Right atrium auricular region (tissue), 2 donors: ENCODE measurements at regions not wholly inside any gene's neighbourhood (a gene's known extent, or its start where the extent isn't known, plus 50 kb on each side); places are given as distances from the start of the nearest gene placed in this dataset.

ENCODE experiments used
- DNase-seq: peaks from one replicate; pipeline ENCODE4 v3.0.0-alpha.2; 2019; ENCODE audit warnings: low spot score
- H3K27ac ChIP-seq, 2 donors: fragments of 200-600 bp; sonication (generic); 1 replicate in 1 of 2; 2 replicates in 1 of 2; pipeline ENCODE4 v1.5.1; 2016 to 2019
- H3K27me3 ChIP-seq, 2 donors: fragments of 200-600 bp; sonication (generic); one replicate each; pipeline versions ENCODE4 v1.5.1 to v1.6.0; 2017 to 2019
- H3K36me3 ChIP-seq: fragments of 200-600 bp; sonication (generic); one replicate; pipeline ENCODE4 v1.5.1; 2016
- H3K4me1 ChIP-seq, 2 donors: fragments of 200-600 bp; sonication (generic); one replicate each; pipeline versions ENCODE4 v1.5.1 to v1.6.0; 2017 to 2019
- H3K4me3 ChIP-seq, 2 donors: fragments of 200-600 bp; sonication (generic); 1 replicate in 1 of 2; 2 replicates in 1 of 2; pipeline ENCODE4 v1.5.1; 2017 to 2019; ENCODE audit warnings: mild to moderate bottlenecking in 1 of 2, moderate library complexity in 1 of 2
- H3K9me3 ChIP-seq, 2 donors: fragments of 200-600 bp; sonication (generic); one replicate each; pipeline ENCODE4 v1.5.1; 2019
- CTCF ChIP-seq, 2 donors: fragments of 200-600 bp; sonication (generic); IDR thresholded peaks; one replicate each; pipeline ENCODE4 v1.5.1; 2019; ENCODE audit warnings: antibody characterized with exemption in 2 of 2

GRCh38 chrX:40506201-40506985, 74.4 kb upstream of the ATP6AP2 start:
- TF ChIP-seq CTCF (IDR thresholded peaks at IDR 0.05): no peak
- DNase-seq: no peak
- H3K4me1 ChIP-seq: no peaks in the 10 kb centered on the region
- no peak overlapping the region for H3K27ac ChIP-seq
- H3K4me3 ChIP-seq: no peak overlapping the region
- no peaks in the 10 kb centered on the region for H3K9me3 ChIP-seq
- H3K36me3 ChIP-seq: no peaks in the 10 kb centered on the region
- H3K27me3 ChIP-seq: no peaks in the 10 kb centered on the region

- Histone ChIP-seq H3K36me3 (no peaks in the 10 kb centered on the region), H3K27me3 (no peaks in the 10 kb centered on the region), H3K9me3 (no peaks in the 10 kb centered on the region), H3K4me1 (no peaks in the 10 kb centered on the region), H3K27ac (no peak overlapping the region), H3K4me3 (no peak overlapping the region)
- DNase-seq: no peak
- no peak for TF ChIP-seq CTCF (IDR thresholded peaks at IDR 0.05)
Measured at GRCh38 chrX:40504801-40505605, 75.8 kb upstream of the ATP6AP2 start.

GRCh38 chrX:40503094-40503493, 77.7 kb upstream of the ATP6AP2 start:
- Histone ChIP-seq H3K27me3 (no peaks in the 10 kb centered on the region), H3K4me1 (no peaks in the 10 kb centered on the region), H3K27ac (no peak overlapping the region), H3K4me3 (no peak overlapping the region), H3K36me3 (no peaks in the 10 kb centered on the region), H3K9me3 (no peaks in the 10 kb centered on the region)
- no peak for DNase-seq
- no peak for TF ChIP-seq CTCF (IDR thresholded peaks at IDR 0.05)

- no peaks in the 10 kb centered on the region for H3K36me3 ChIP-seq
Measured at GRCh38 chrX:40502688-40503087, 78.1 kb upstream of the ATP6AP2 start.

GRCh38 chrX:40501164-40501855, 79.5 kb upstream of the ATP6AP2 start:
- Histone ChIP-seq H3K27ac (no peak overlapping the region), H3K27me3 (no peaks in the 10 kb centered on the region), H3K4me3 (no peak overlapping the region), H3K9me3 (no peaks in the 10 kb centered on the region), H3K4me1 (no peaks in the 10 kb centered on the region), H3K36me3 (no peaks in the 10 kb centered on the region)
- no peak for TF ChIP-seq CTCF (IDR thresholded peaks at IDR 0.05)
- DNase-seq: no peak

More at GRCh38 chrX:40502688-40503087, 78.1 kb upstream of the ATP6AP2 start:
- no peak overlapping the region for H3K4me3 ChIP-seq
- no peak for DNase-seq
- no peaks in the 10 kb centered on the region for H3K9me3 ChIP-seq
- no peaks in the 10 kb centered on the region for H3K27me3 ChIP-seq
- no peaks in the 10 kb centered on the region for H3K4me1 ChIP-seq
- H3K27ac ChIP-seq: no peak overlapping the region
- no peak for TF ChIP-seq CTCF (IDR thresholded peaks at IDR 0.05)
